Kidney glomerular epithelial cell (primary cell): ENCODE measurements at regions not wholly inside any gene's neighbourhood (a gene's known extent, or its start where the extent isn't known, plus 50 kb on each side); places are given as distances from the start of the nearest gene placed in this dataset.
"Not testable (repeated sequence)": the region's sequence is repeated elsewhere in the genome, so short reads cannot be mapped to it uniquely, and the experiment has no call there.

Source experiments
- DNase-seq: peaks from one replicate; lab custom pipeline; 2025; lab: John Stamatoyannopoulos, UW

- peak; percentile 34 for DNase-seq
Observed at GRCh38 chr14:55847766-55848165, 267.8 kb downstream of the KTN1 start.

- DNase-seq = no peak
Observed at GRCh38 chr14:55848964-55849363, 269.0 kb downstream of the KTN1 start.

GRCh38 chr14:55849833-55850232, 268.4 kb upstream of the PELI2 start:
- no peak for DNase-seq

GRCh38 chr14:55850825-55851241, 267.4 kb upstream of the PELI2 start:
- DNase-seq = no peak

- no peak for DNase-seq
Observed at GRCh38 chr14:55851301-55851700, 266.9 kb upstream of the PELI2 start.

GRCh38 chr14:55851961-55852360, 266.2 kb upstream of the PELI2 start:
- no peak for DNase-seq

- no peak for DNase-seq
Observed at GRCh38 chr14:55855751-55856150, 262.5 kb upstream of the PELI2 start.

GRCh38 chr14:55858604-55859003, 259.6 kb upstream of the PELI2 start:
- DNase-seq = no peak

- not testable (repeated sequence) for DNase-seq
Observed at GRCh38 chr14:55861561-55861960, 256.6 kb upstream of the PELI2 start.

- no peak for DNase-seq
Observed at GRCh38 chr14:55864890-55865655, 253.1 kb upstream of the PELI2 start.

- no peak for DNase-seq
Observed at GRCh38 chr14:55867311-55867710, 250.9 kb upstream of the PELI2 start.

GRCh38 chr14:55867719-55868118, 250.5 kb upstream of the PELI2 start:
- DNase-seq = no peak

- DNase-seq = no peak
Observed at GRCh38 chr14:55869397-55870049, 248.7 kb upstream of the PELI2 start.

- no peak for DNase-seq
Observed at GRCh38 chr14:55873169-55873568, 245.0 kb upstream of the PELI2 start.

- no peak for DNase-seq
Observed at GRCh38 chr14:55874785-55875184, 243.4 kb upstream of the PELI2 start.

GRCh38 chr14:55877942-55878341, 240.3 kb upstream of the PELI2 start:
- no peak for DNase-seq

GRCh38 chr14:55881577-55882241, 236.5 kb upstream of the PELI2 start:
- DNase-seq = peak; percentile 30

- DNase-seq = no peak
Observed at GRCh38 chr14:55884819-55885218, 233.4 kb upstream of the PELI2 start.

- DNase-seq = no peak
Observed at GRCh38 chr14:55889124-55889523, 229.1 kb upstream of the PELI2 start.

- DNase-seq = no peak
Observed at GRCh38 chr14:55891692-55892091, 226.5 kb upstream of the PELI2 start.

- DNase-seq = no peak
Observed at GRCh38 chr14:55892906-55893305, 225.3 kb upstream of the PELI2 start.

GRCh38 chr14:55893705-55894104, 224.5 kb upstream of the PELI2 start:
- no peak for DNase-seq

GRCh38 chr14:55897031-55897430, 221.2 kb upstream of the PELI2 start:
- no peak for DNase-seq
